Liver (tissue), 8 donors: ENCODE measurements at regions not wholly inside any gene's neighbourhood (a gene's known extent, or its start where the extent isn't known, plus 50 kb on each side); places are given as distances from the start of the nearest gene placed in this dataset.

Experiments used
- DNase-seq: peaks from one replicate; pipeline ENCODE4 v3.0.0-alpha.2; 2017; ENCODE audit warnings: low spot score
- H3K27ac ChIP-seq, 2 donors: one replicate each; pipeline ENCODE4 v1.7.0; 2013; ENCODE audit warnings: inconsistent platforms in 2 of 2, low read length in 2 of 2, control low read depth in 1 of 2, low read depth in 1 of 2, mild to moderate bottlenecking in 1 of 2
- H3K27me3 ChIP-seq, 4 donors: one replicate each; pipeline versions ENCODE4 v1.6.1 to v1.7.0; 2013; ENCODE audit warnings: low read length in 3 of 4, inconsistent platforms in 1 of 4, mild to moderate bottlenecking in 1 of 4, moderate library complexity in 1 of 4; ENCODE audit not compliant: control insufficient read depth in 4 of 4, insufficient read depth in 4 of 4
- H3K36me3 ChIP-seq, 4 donors: one replicate each; pipeline versions ENCODE4 v1.6.1 to v1.7.0; 2013; ENCODE audit warnings: low read length in 3 of 4, mild to moderate bottlenecking in 3 of 4, low read depth in 1 of 4, moderate library complexity in 1 of 4; ENCODE audit not compliant: control insufficient read depth in 4 of 4, insufficient read depth in 3 of 4
- H3K4me1 ChIP-seq, 4 donors: one replicate each; pipeline versions ENCODE4 v1.6.1 to v1.7.0; 2013; ENCODE audit warnings: low read length in 3 of 4, mild to moderate bottlenecking in 3 of 4, moderate library complexity in 1 of 4; ENCODE audit not compliant: control insufficient read depth in 4 of 4, insufficient read depth in 4 of 4
- H3K4me3 ChIP-seq, 3 donors: one replicate each; pipeline versions ENCODE4 v1.6.1 to v1.7.0; 2013; ENCODE audit warnings: low read length in 3 of 3, control low read depth in 1 of 3, low read depth in 1 of 3, mild to moderate bottlenecking in 1 of 3
- H3K9ac ChIP-seq, 2 donors: one replicate each; pipeline ENCODE4 v1.7.0; 2013; ENCODE audit warnings: low read length in 2 of 2, mild to moderate bottlenecking in 2 of 2, moderate library complexity in 2 of 2, control low read depth in 1 of 2, low read depth in 1 of 2
- H3K9me3 ChIP-seq, 4 donors: one replicate each; pipeline versions ENCODE4 v1.6.1 to v1.7.0; 2013; ENCODE audit warnings: low read length in 3 of 4; ENCODE audit not compliant: control insufficient read depth in 4 of 4
- ATF3 ChIP-seq: IDR thresholded peaks from 2 replicates; pipeline ENCODE4 v1.6.1; 2016; ENCODE audit warnings: antibody characterized with exemption
- CTCF ChIP-seq: fragments of 150-350 bp; IDR thresholded peaks from 2 replicates; pipeline ENCODE4 v1.5.1; 2017; ENCODE audit warnings: improper control_type of control experiment, low read depth, low read length; ENCODE audit not compliant: missing input control
- FOXA1 ChIP-seq: IDR thresholded peaks from 2 replicates; pipeline ENCODE4 v1.6.1; 2016; ENCODE audit warnings: antibody characterized with exemption
- HNF4A ChIP-seq, 2 donors: conservative IDR thresholded peaks; 2 replicates each; pipeline ENCODE4 v1.6.1; 2016; ENCODE audit warnings: antibody characterized with exemption in 2 of 2, mild to moderate bottlenecking in 2 of 2
- HNF4G ChIP-seq: IDR thresholded peaks from 2 replicates; pipeline ENCODE4 v1.6.1; 2016; ENCODE audit warnings: antibody characterized with exemption
- NR2F2 ChIP-seq: IDR thresholded peaks from 2 replicates; pipeline ENCODE4 v1.6.1; 2016; ENCODE audit warnings: antibody characterized with exemption
- RAD21 ChIP-seq, 2 donors: IDR thresholded peaks; 2 replicates each; pipeline ENCODE4 v1.6.1; 2016; ENCODE audit warnings: antibody characterized with exemption in 2 of 2, mild to moderate bottlenecking in 2 of 2
- REST ChIP-seq: IDR thresholded peaks from 2 replicates; pipeline ENCODE4 v1.6.1; 2016; ENCODE audit warnings: antibody characterized with exemption, mild to moderate bottlenecking
- SP1 ChIP-seq: IDR thresholded peaks from 2 replicates; pipeline ENCODE4 v1.6.1; 2018; ENCODE audit warnings: antibody characterized with exemption, mild to moderate bottlenecking
- TAF1 ChIP-seq: conservative IDR thresholded peaks from 2 replicates; pipeline ENCODE4 v1.6.1; 2016; ENCODE audit warnings: antibody characterized with exemption, mild to moderate bottlenecking
- YY1 ChIP-seq: IDR thresholded peaks from 2 replicates; pipeline ENCODE4 v1.6.1; 2016; ENCODE audit warnings: antibody characterized with exemption, mild to moderate bottlenecking
- ZBTB33 ChIP-seq: IDR thresholded peaks from 2 replicates; pipeline ENCODE4 v1.6.1; 2016; ENCODE audit warnings: antibody characterized with exemption
- whole genome bisulfite sequencing: extraction: QIAGEN DNeasy Blood & Tissue Kit; methylation state at CpG from one replicate; pipeline ENCODE4 v1.1.7; 2013; 5-methylcytosine and 5-hydroxymethylcytosine counted together
- donor health status: healthy.
- donor health status: healthy.
- donor health status: healthy.
- donor health status: healthy.
- donor health status: healthy.

- DNase-seq = no peak
- H3K4me1 ChIP-seq = no peaks in the 10 kb centered on the region
- no peak for TF ChIP-seq RAD21 (IDR thresholded peaks at IDR 0.05)
- no peak for TF ChIP-seq FOXA1
- TF ChIP-seq ATF3 = no peak
- TF ChIP-seq YY1 = no peak
- TF ChIP-seq TAF1 = no peak
- TF ChIP-seq ZBTB33 = no peak
- H3K9me3 ChIP-seq = peaks cover 0 to 2% (median 0%) of the 10 kb centered on the region in 4 donors
- 95% methylated on average over 2 of the region's 2 CpGs for WGBS
- no peak overlapping the region for H3K9ac ChIP-seq
- no peak overlapping the region for H3K27ac ChIP-seq
- H3K36me3 ChIP-seq = no peaks in the 10 kb centered on the region
- H3K4me3 ChIP-seq = no peak overlapping the region
- no peaks in the 10 kb centered on the region for H3K27me3 ChIP-seq
Measured at GRCh38 chr5:74232276-74232675, 408.3 kb downstream of the ENC1 start.

- WGBS = 85% methylated on average over 5 of the region's 5 CpGs
- TF ChIP-seq NR2F2 (no peak), CTCF (no peak), SP1 (no peak), HNF4A (conservative IDR thresholded peaks at IDR 0.05) (no peak), REST (no peak), HNF4G (no peak)
Measured at GRCh38 chr5:74231697-74232096, 408.8 kb downstream of the ENC1 start.

More at GRCh38 chr5:74231697-74232096, 408.8 kb downstream of the ENC1 start:
- Histone ChIP-seq H3K9ac (no peak overlapping the region), H3K27ac (no peak overlapping the region), H3K36me3 (no peaks in the 10 kb centered on the region), H3K27me3 (no peaks in the 10 kb centered on the region), H3K4me1 (no peaks in the 10 kb centered on the region), H3K9me3 (peaks cover 0 to 2% (median 0%) of the 10 kb centered on the region in 4 donors), H3K4me3 (no peak overlapping the region)
- no peak for DNase-seq
